ENCODE measurements at regions not wholly inside any gene's neighbourhood (a gene's known extent, or its start where the extent isn't known, plus 50 kb on each side); places are given as distances from the start of the nearest gene placed in this dataset.
"Not testable (repeated sequence)": the region's sequence is repeated elsewhere in the genome, so short reads cannot be mapped to it uniquely, and the experiment has no call there.

GRCh38 chrX:42832764-42833549, 55.0 kb upstream of the PPP1R2C start:
- no peak for FAIRE-seq
- DNase-seq (ENCODE audit: insufficient read length, low spot score), result no peak

- not testable (repeated sequence) for FAIRE-seq; DNase-seq (ENCODE audit: insufficient read length, low spot score)
Observed at GRCh38 chrX:42833550-42833940, 55.6 kb upstream of the PPP1R2C start.

- no peak for DNase-seq (ENCODE audit: insufficient read length, low spot score)
- FAIRE-seq, result no peak
Observed at GRCh38 chrX:42837101-42837726, 59.3 kb upstream of the PPP1R2C start.

GRCh38 chrX:42837747-42838146, 59.8 kb upstream of the PPP1R2C start:
- FAIRE-seq (no peak), DNase-seq (ENCODE audit: insufficient read length, low spot score) (no peak)

- DNase-seq (ENCODE audit: insufficient read length, low spot score) (no peak), FAIRE-seq (no peak)
Observed at GRCh38 chrX:42839632-42840031, 61.7 kb upstream of the PPP1R2C start.

GRCh38 chrX:42846741-42847140, 68.8 kb upstream of the PPP1R2C start:
- no peak for FAIRE-seq
- no peak for DNase-seq (ENCODE audit: insufficient read length, low spot score)

- FAIRE-seq, result no peak
- DNase-seq (ENCODE audit: insufficient read length, low spot score), result no peak
Observed at GRCh38 chrX:42855259-42855658, 77.3 kb upstream of the PPP1R2C start.

GRCh38 chrX:42857766-42858165, 79.8 kb upstream of the PPP1R2C start:
- DNase-seq (ENCODE audit: insufficient read length, low spot score) (no peak), FAIRE-seq (no peak)

- FAIRE-seq (no peak), DNase-seq (ENCODE audit: insufficient read length, low spot score) (no peak)
Observed at GRCh38 chrX:42869011-42869410, 91.0 kb upstream of the PPP1R2C start.

GRCh38 chrX:42869659-42870476, 91.9 kb upstream of the PPP1R2C start:
- DNase-seq (ENCODE audit: insufficient read length, low spot score) (no peak), FAIRE-seq (no peak)

- FAIRE-seq, result no peak
- no peak for DNase-seq (ENCODE audit: insufficient read length, low spot score)
Observed at GRCh38 chrX:42886519-42886918, 108.6 kb upstream of the PPP1R2C start.

GRCh38 chrX:42900947-42901346, 123.0 kb upstream of the PPP1R2C start:
- no peak for FAIRE-seq
- DNase-seq (ENCODE audit: insufficient read length, low spot score), result no peak

GRCh38 chrX:42902513-42902912, 124.5 kb upstream of the PPP1R2C start:
- no peak for FAIRE-seq
- no peak for DNase-seq (ENCODE audit: insufficient read length, low spot score)

GRCh38 chrX:42920752-42921151, 142.8 kb upstream of the PPP1R2C start:
- DNase-seq (ENCODE audit: insufficient read length, low spot score), result no peak
- FAIRE-seq, result no peak

GRCh38 chrX:42930071-42930470, 152.1 kb upstream of the PPP1R2C start:
- DNase-seq (ENCODE audit: insufficient read length, low spot score), result no peak
- FAIRE-seq, result no peak

- DNase-seq (ENCODE audit: insufficient read length, low spot score) (no peak), FAIRE-seq (no peak)
Observed at GRCh38 chrX:42930951-42931350, 153.0 kb upstream of the PPP1R2C start.

GRCh38 chrX:42933187-42933586, 155.2 kb upstream of the PPP1R2C start:
- FAIRE-seq (no peak), DNase-seq (ENCODE audit: insufficient read length, low spot score) (no peak)

GRCh38 chrX:42934020-42934726, 156.2 kb upstream of the PPP1R2C start:
- FAIRE-seq (no peak), DNase-seq (ENCODE audit: insufficient read length, low spot score) (no peak)

- FAIRE-seq (no peak), DNase-seq (ENCODE audit: insufficient read length, low spot score) (no peak)
Observed at GRCh38 chrX:42941671-42942070, 163.7 kb upstream of the PPP1R2C start.

- DNase-seq (ENCODE audit: insufficient read length, low spot score), result no peak
- FAIRE-seq, result no peak
Observed at GRCh38 chrX:42943051-42943974, 165.3 kb upstream of the PPP1R2C start.
